ES-I3 (cell line): ENCODE measurements at regions not wholly inside any gene's neighbourhood (a gene's known extent, or its start where the extent isn't known, plus 50 kb on each side); places are given as distances from the start of the nearest gene placed in this dataset.

Experiments
- H3K36me3 ChIP-seq: 2 replicates; pipeline ENCODE4 v1.6.1; 2013; ENCODE audit warnings: mild to moderate bottlenecking, low read length, control low read depth, moderate library complexity; ENCODE audit not compliant: insufficient read depth
- H3K4me1 ChIP-seq: 2 replicates; pipeline ENCODE4 v1.6.1; 2013; ENCODE audit warnings: mild to moderate bottlenecking, control low read depth, low read length; ENCODE audit not compliant: insufficient read depth
- H3K9ac ChIP-seq: 2 replicates; pipeline ENCODE4 v1.6.1; 2013; ENCODE audit warnings: low read depth, mild to moderate bottlenecking, low read length, moderate library complexity
- H3K9me3 ChIP-seq: 2 replicates; pipeline ENCODE4 v1.6.1; 2013; ENCODE audit warnings: mild to moderate bottlenecking, low read length, moderate library complexity; ENCODE audit not compliant: control insufficient read depth, insufficient read depth

DNA sequence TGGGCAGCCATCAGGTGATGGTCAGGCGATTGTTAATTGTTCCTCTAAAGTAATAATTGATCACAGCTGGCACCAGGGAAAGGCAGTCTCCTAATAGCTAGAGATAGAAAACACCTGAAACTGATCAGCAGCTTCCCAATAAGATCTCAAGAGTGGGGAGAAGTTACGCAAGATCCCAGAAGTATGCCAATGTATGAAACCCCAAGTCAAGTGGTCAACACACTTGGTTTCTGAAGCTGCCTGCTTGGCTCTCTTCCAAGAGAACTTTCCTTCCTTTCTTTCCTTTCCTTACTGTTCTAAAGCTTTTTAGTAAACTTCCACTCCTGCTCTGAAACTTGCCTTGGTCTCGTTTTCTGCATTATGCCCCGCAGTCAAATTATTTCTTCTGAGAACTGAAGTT is 201.6 kb upstream of the SKOR2 start:
- H3K9ac ChIP-seq: no peak overlapping the region
- H3K9me3 ChIP-seq: no peaks in the 10 kb centered on the region; the same call in 1 of the 2 replicates
- no peaks in the 10 kb centered on the region for H3K4me1 ChIP-seq
- H3K36me3 ChIP-seq: no peaks in the 10 kb centered on the region

DNA sequence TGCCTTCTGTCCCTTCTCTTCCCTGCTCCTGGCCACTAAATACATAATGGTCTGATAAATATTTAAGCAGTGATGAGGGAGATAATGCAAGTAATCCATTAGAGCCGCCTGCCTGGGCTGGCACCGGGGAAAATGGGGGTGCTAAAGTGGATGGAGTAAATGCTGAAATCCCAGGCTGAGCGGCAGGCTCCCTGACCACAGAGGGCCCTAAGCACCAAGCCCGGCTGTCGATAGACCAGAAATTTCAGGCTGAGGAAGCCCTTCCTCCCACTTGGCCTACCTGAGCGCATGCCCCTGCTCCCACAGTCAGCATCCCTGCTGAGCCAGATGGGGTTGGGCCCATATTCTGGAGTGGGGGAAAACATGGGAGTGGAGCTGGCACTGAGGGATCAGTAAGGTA is 197.5 kb upstream of the SKOR2 start:
- Histone ChIP-seq H3K9me3 (no peaks in the 10 kb centered on the region; the same call in 1 of the 2 replicates), H3K9ac (no peak overlapping the region), H3K4me1 (no peaks in the 10 kb centered on the region), H3K36me3 (no peaks in the 10 kb centered on the region)

DNA sequence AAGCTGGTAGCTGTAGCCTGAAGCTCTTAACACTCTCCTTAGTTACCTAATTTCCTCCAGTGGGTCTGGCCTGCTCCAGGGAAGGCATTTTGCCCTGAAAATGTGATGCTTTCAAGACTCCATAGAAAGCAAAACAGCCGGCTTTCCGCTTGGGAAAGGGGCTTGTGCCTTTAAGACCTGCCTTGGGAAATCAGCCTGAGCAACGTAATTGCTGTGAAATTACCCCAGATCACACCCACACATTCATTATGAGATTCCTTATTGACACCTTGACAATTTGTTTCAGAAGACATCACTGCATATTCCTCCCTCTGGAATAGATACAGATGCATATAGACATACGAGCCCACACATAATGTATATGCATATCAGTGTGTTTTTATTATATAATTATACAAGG is 190.5 kb upstream of the SKOR2 start:
- H3K9ac ChIP-seq: no peak overlapping the region
- H3K36me3 ChIP-seq: no peaks in the 10 kb centered on the region
- no peaks in the 10 kb centered on the region for H3K9me3 ChIP-seq
- no peaks in the 10 kb centered on the region for H3K4me1 ChIP-seq

DNA sequence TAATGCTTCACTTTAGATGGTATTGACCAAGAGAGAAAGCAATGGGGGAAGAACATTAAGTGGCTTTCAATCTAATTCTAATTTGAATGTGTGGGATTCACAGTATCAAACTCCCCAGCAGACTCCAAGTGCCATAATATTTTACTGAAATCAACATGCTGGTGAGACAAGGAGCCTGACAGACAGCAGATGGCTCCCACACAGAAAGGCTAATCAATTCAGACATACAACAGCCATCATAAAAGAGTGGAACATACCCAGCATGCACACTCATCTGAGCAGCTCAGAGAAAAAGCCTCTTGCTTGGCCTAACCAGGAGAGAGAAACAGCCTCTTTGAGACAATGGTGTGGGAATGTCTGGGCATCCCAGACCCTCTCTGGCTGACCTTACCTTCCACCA is 186.5 kb upstream of the SKOR2 start:
- Histone ChIP-seq H3K4me1 (no peaks in the 10 kb centered on the region), H3K9me3 (no peaks in the 10 kb centered on the region), H3K9ac (no peak overlapping the region), H3K36me3 (no peaks in the 10 kb centered on the region)

DNA sequence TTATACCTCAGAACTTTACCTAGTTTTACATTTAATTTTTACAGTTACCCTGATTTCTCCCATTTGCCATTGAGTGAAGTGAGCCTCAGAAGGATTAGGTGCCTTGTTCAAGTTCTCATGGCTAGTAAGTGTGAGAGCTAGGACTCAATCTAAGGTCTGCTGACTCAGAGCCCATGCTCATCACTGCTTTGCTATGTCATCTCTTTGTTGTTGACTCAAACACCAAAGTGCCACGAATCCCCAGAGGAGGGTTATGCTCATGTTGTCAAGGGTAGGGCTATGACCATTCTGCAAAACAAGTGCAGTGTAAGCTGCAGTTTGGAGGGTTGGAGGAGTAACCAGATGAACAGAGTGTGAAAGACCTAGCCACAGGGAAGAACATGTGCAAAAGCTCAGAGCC is 185.4 kb upstream of the SKOR2 start:
- H3K9me3 ChIP-seq: no peaks in the 10 kb centered on the region
- no peaks in the 10 kb centered on the region for H3K36me3 ChIP-seq
- H3K9ac ChIP-seq: no peak overlapping the region
- H3K4me1 ChIP-seq: no peaks in the 10 kb centered on the region

DNA sequence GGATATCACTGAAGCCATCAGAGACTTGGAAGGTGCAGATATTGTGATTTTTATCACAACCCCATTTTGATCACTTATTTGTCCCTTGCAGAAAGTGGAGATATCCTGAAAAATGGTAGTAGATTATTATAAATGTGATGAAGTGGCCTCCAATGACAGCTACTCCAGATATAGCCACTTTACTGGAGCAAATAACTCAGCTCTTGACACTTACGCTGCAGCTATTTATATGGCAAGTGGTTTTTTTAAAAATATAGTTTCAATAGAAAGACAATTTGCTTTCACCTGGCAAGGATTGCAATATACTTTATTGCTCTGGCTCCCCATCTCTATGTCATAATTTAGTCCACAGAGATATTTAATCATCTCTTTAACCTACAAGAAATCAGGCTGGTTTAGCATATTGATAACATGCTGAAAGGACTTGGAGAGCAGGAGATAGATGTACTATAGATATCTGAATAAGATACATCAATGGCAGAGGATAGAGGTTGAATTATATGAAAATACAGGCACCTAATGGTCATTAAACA is 182.8 kb upstream of the SKOR2 start:
- H3K4me1 ChIP-seq: no peaks in the 10 kb centered on the region
- H3K36me3 ChIP-seq: no peaks in the 10 kb centered on the region
- no peak overlapping the region for H3K9ac ChIP-seq
- no peaks in the 10 kb centered on the region for H3K9me3 ChIP-seq

DNA sequence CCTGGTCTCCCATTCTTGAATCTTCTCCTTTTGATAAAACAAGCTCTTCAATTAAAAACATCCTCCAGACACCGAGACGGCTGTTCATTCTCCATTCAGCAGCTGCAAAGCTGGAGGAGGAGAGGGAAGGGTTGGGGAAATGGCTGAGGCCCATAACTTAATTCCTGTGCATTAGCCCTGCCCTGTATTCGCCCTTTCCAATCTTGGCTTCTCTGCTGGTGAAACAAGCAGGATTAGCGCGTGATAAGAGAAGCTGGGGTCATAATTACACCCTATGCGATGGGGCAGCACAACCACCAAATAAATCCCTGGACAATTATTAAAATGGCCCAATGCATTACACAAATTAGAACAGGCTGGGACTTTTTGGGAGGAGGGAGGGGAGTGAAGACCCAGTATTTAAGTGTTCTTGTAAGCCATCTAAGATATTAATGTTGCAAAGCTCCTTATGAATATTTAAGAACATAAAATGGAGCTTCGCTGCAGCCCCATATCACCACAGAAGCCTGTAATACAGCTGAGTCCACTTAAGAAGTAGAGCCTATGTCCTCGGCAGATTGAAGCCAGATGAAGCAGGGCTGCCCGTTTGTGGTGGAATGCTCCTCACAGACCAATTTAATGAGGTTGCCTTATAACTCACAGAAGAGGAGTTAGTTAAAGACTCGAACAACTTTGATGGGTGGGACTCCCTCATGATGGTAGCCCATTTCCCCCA is 176.6 kb upstream of the SKOR2 start:
- Histone ChIP-seq H3K36me3 (no peaks in the 10 kb centered on the region), H3K4me1 (no peaks in the 10 kb centered on the region), H3K9me3 (no peaks in the 10 kb centered on the region), H3K9ac (no peak overlapping the region)

DNA sequence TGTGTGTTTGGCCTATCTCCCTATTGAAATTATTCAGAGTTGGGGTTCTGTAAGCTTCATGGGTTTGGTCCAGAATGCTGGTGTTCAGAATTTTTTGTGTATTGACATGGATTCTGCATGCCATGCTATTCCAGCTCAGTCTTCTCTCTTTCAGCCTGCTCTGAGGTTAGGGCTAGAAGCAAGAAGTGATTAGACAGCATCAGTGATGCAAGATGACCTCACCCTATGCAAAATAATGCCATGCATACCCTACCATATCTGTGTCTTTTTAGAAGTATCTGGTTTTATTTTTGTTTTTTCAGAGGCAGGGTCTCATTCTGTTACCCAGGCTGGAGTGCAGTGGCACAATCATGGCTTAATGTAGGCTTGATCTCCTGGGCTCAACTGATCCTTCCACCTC is 175.6 kb upstream of the SKOR2 start:
- no peaks in the 10 kb centered on the region for H3K36me3 ChIP-seq
- H3K9ac ChIP-seq: no peak overlapping the region
- no peaks in the 10 kb centered on the region for H3K4me1 ChIP-seq
- no peaks in the 10 kb centered on the region for H3K9me3 ChIP-seq

DNA sequence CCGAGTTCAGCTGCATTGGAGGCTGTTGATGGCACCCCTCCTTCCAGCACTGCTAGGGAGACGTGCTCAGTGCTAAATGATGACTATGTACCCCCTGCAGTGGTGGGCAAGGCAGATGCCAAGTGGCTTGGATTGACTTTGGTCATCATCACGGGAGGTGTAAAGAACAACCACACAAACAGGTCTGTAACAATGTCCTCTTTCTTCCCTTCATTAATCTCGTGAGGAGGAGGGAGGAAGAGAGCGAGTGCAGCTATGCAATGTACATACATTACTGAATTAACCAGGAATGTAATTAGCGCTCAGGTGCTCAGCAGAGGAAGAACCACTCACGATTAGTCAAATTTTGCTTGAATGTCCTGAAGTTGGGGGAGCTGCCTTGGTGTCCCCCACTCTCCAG is 173.9 kb upstream of the SKOR2 start:
- no peak overlapping the region for H3K9ac ChIP-seq
- H3K9me3 ChIP-seq: no peaks in the 10 kb centered on the region
- H3K36me3 ChIP-seq: no peaks in the 10 kb centered on the region
- H3K4me1 ChIP-seq: no peaks in the 10 kb centered on the region

DNA sequence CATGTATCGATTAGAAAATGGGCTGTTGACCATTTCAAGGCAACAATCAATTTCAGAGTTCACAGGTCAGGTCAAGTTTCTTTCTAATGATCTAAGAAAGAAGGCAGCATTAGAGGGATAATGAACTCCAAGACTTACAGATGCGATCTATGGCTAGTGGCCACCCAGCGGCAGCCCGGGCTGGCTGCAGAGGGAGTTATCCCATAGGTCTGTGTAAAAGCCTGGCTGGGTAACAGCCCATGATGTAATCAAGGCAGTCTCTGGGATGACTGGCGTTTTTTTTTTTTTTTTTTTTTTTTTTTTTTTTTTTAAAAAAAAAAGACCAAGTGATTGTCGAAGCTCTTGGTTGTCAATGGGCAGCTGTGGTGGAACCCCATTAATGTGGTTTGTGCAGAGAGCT is 171.1 kb upstream of the SKOR2 start:
- peaks cover 8% of the 10 kb centered on the region; the same call in 1 of the 2 replicates for H3K4me1 ChIP-seq
- H3K9ac ChIP-seq: no peak overlapping the region

DNA sequence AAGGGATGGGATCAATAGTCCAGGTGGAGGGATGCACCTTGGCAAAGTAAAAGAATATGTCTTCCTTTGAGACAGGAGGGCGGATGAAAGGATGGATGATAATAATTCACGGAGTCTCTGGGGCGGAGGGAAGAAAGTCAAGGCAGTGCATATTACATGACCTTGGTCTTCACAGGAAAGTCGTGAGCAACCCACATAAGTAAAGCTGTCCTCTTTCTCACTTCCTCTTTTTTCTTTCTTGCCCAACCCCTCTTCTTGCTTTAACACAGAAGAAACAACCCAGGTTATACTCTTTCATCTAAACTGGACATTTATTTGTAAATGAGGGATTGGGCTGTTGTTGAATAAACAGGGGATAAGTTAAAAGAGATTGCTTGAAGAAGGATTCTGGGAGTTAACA is 168.7 kb upstream of the SKOR2 start:
- Histone ChIP-seq H3K9ac (no peak overlapping the region), H3K4me1 (peaks cover 8% of the 10 kb centered on the region; the same call in 1 of the 2 replicates), H3K9me3 (no peaks in the 10 kb centered on the region), H3K36me3 (no peaks in the 10 kb centered on the region)

More for the DNA sequence above, 171.1 kb upstream of the SKOR2 start:
- Histone ChIP-seq H3K9me3 (no peaks in the 10 kb centered on the region), H3K36me3 (no peaks in the 10 kb centered on the region)

DNA sequence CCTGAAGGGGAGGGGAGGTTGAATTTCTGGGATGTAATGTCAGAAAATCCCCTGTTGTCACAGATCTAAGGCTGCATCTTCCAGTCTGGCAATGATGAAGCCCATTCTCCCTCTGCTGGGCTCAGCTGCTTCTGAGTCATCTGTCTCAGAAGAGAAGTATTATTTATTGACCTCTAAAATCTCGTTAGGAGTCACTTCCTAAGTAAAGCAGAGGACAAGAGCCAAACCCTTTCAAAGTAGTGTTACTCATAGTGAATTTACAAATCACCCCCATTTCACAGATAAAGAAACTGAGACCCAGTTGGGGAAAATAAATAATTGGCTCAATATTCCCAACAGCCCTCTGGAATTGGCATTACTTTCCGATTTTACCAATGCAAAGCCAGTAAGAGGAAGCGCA is 167.3 kb upstream of the SKOR2 start:
- H3K4me1 ChIP-seq: peaks cover 8% of the 10 kb centered on the region; the same call in 1 of the 2 replicates
- no peaks in the 10 kb centered on the region for H3K36me3 ChIP-seq
- no peaks in the 10 kb centered on the region for H3K9me3 ChIP-seq
- no peak overlapping the region for H3K9ac ChIP-seq

DNA sequence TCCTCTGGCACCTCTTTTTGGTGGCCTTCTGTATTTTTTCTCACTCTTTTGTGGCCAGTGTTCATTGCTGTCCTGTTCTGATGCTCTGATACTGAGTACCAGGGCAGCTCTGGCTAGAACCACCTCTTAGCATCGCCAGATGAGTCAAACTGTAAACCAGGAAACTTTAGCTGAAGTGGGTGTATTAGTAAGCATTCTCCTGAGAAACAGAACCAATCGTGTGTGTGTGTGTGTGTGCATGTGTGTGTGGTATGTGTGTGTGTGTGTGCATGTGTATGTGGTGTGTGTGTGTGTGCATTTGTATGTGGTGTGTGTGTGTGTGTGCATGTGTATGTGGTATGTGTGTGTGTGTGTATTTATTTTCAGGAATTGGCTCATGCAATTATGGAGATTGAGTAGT is 166.3 kb upstream of the SKOR2 start:
- no peak overlapping the region for H3K9ac ChIP-seq
- H3K9me3 ChIP-seq: no peaks in the 10 kb centered on the region
- no peaks in the 10 kb centered on the region for H3K36me3 ChIP-seq
- H3K4me1 ChIP-seq: peaks cover 8% of the 10 kb centered on the region; the same call in 1 of the 2 replicates

DNA sequence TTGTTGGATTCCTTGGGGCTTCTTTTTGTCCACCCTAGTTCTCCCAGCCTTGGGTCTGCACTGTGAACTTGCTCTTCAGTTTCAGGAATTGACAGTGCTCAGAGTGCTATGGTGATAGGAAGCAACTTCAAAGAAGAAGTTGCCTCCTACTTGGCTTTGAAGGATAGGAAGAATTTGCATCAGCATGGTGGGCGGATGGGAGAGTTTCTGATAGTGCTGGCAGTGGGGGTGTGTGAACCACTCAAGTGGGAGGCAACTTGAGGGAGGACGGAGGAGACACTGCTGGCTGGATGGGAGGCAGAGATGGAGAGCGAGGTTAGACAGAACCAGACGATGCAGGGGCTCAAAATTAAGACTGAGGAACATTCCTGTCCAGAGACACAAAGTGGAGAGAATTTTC is 164.4 kb upstream of the SKOR2 start:
- peaks cover 8% of the 10 kb centered on the region; the same call in 1 of the 2 replicates for H3K4me1 ChIP-seq
- no peak overlapping the region for H3K9ac ChIP-seq
- no peaks in the 10 kb centered on the region for H3K9me3 ChIP-seq
- no peaks in the 10 kb centered on the region for H3K36me3 ChIP-seq

DNA sequence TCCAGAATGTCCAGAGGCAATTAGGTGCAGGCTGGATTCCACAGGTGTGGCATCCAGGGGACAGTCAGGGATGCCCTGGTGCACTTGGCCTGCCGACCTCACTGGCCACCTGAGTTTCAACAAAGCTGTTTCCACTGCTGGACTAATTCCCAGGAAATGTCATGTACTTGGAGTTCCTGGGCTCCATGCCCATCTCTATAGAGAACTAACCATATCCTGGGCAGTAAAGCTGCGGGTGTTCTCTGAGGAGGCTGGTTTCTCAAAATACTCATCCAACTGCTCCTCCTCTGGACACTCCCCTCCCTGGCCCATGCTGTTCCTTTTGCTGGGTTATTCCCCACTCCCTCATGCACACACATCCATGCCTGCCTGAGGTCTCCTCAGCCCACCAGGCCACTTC is 161.9 kb upstream of the SKOR2 start:
- H3K9me3 ChIP-seq: no peaks in the 10 kb centered on the region
- no peak overlapping the region for H3K9ac ChIP-seq
- H3K4me1 ChIP-seq: peaks cover under 1% of the 10 kb centered on the region; the same call in 1 of the 2 replicates
- H3K36me3 ChIP-seq: no peaks in the 10 kb centered on the region
